ENCODE measurements at regions not wholly inside any gene's neighbourhood (a gene's known extent, or its start where the extent isn't known, plus 50 kb on each side); places are given as distances from the start of the nearest gene placed in this dataset.

DNA sequence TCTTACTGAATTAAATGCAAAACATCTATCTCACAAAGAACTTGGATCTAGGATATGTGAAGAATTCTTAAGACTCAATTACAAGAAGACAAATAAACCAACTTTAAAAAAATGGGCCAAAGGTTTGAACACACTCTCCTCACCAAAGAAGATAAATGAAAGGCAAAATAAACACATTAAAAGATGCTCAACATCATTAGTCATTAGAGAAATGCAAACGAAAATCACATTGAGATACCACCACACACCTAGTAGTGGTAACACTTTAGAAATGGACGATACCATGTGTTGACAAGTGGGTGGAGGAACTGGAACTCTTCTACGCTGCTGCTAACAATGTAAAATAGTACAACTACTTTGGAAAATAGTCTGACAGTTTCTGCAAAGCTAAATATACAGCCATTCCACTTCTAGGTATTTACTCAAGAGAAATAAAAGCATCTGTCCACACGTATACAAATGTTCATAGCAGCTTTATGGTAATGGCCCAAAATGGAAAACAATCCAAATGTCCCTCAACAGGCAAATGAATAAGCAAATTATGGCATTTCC, 194.3 kb downstream of the RHOU start:
- DNase-seq (ENCODE audit: low spot score) (no peak), FAIRE-seq (no peak), ATAC-seq (no peak)
- Histone ChIP-seq H4K20me1 (ENCODE audit: insufficient read depth, low read length) (no peaks in the 10 kb centered on the region), H3K9ac (ENCODE audit: insufficient read depth, low read depth, low read length) (no peak overlapping the region), H3K79me2 (ENCODE audit: insufficient read depth, low read length) (no peaks in the 10 kb centered on the region), H2AFZ (ENCODE audit: low read length) (no peak overlapping the region), H3K27me3 (ENCODE audit: control insufficient read depth in 1 of 2, insufficient read depth in 2 of 2, low read length in 2 of 2) (no peaks in the 10 kb centered on the region), H3K4me2 (ENCODE audit: low read depth, low read length) (no peak overlapping the region), H3K36me3 (replicated peaks in 1 of 2; ENCODE audit: control insufficient read depth in 1 of 2, insufficient read depth in 2 of 2, low read length in 2 of 2) (no peaks in the 10 kb centered on the region), H3K4me3 (replicated peaks in 1 of 3; ENCODE audit: insufficient read depth in 1 of 3, low read depth in 2 of 3, low read length in 3 of 3) (no peak overlapping the region), H3K4me1 (ENCODE audit: insufficient read depth, low read length) (peaks cover 48% of the 10 kb centered on the region), H3K9me3 (ENCODE audit: low read length) (0 out of 2 replicates have a peak, but pooled peaks cover 4% of the 10 kb centered on the region), H3K27ac (ENCODE audit: extremely low read length, insufficient read depth, low read length) (no peak overlapping the region)
- intact Hi-C loops (cut with micrococcal nuclease; ENCODE audit: unreplicated experiment) = no loop called here
- TF ChIP-seq NFYB (CRISPR knock-in tag; IDR thresholded peaks at IDR 0.05) (no peak), ZFAT (CRISPR knock-in tag; conservative IDR thresholded peaks at IDR 0.05) (no peak), JARID2 (CRISPR knock-in tag; IDR thresholded peaks at IDR 0.05; ENCODE audit: insufficient replicate concordance) (no peak), IRX3 (CRISPR knock-in tag; IDR thresholded peaks at IDR 0.05; ENCODE audit: borderline replicate concordance, low read depth) (no peak), PTBP1 (IDR thresholded peaks at IDR 0.05; ENCODE audit: low read depth, low read length, poor library complexity, severe bottlenecking) (no peak)
- TF ChIP-seq, protein P1, sequence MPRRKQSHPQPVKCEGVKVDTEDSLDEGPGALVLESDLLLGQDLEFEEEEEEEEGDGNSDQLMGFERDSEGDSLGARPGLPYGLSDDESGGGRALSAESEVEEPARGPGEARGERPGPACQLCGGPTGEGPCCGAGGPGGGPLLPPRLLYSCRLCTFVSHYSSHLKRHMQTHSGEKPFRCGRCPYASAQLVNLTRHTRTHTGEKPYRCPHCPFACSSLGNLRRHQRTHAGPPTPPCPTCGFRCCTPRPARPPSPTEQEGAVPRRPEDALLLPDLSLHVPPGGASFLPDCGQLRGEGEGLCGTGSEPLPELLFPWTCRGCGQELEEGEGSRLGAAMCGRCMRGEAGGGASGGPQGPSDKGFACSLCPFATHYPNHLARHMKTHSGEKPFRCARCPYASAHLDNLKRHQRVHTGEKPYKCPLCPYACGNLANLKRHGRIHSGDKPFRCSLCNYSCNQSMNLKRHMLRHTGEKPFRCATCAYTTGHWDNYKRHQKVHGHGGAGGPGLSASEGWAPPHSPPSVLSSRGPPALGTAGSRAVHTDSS (CRISPR knock-in tag; conservative IDR thresholded peaks at IDR 0.05) = no peak
- in situ Hi-C loops (cut with HindIII; ENCODE audit: extremely low pct_ligation_motif_present, low pct_unique_long_range_greater_than_20kb) = no loop called here
- BruUV-seq (replicated peaks) = no TSS peak
- ChIA-PET POLR2A (interaction anchor here (1.2 kb wide), 1 partner anchor 26 kb away, joined by 3 read pairs; no protein-coding TSS in a partner anchor), CTCF (ENCODE audit: low intra/inter-chr PET ratio, low total read pairs) (no interaction called here)
- 36% methylated on average over 4 of the region's 4 CpGs for WGBS (ENCODE audit: low lambda C conversion rate)

DNA sequence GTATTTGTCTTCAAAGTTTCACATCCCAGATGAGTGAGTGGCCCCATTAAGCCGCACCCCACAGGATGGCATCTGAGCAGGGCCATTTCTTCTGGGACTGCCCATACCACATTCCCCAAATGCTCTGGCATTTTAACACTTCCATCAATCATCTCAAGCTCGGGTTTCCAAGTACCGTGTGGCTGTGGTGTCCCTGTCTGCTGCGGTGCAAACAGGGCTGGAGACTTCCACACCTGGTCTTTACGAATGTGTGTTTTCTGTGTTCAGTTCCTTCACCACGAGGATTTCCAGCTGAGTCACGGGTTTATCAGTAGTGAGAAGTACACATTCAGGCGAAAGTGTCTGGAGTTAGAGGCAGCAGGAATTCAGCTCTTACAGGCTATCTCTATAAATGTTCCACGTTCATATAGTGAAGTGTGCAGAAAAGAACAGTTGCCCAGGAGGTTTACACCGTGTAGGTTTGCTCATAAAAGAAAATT, 195.2 kb downstream of the RHOU start:
- ATAC-seq = no peak
- in situ Hi-C loops (cut with HindIII; ENCODE audit: extremely low pct_ligation_motif_present, low pct_unique_long_range_greater_than_20kb) = no loop called here

More for the DNA sequence above, 195.2 kb downstream of the RHOU start:
- Histone ChIP-seq H3K36me3 (replicated peaks in 1 of 2; ENCODE audit: control insufficient read depth in 1 of 2, insufficient read depth in 2 of 2, low read length in 2 of 2) (no peaks in the 10 kb centered on the region), H2AFZ (ENCODE audit: low read length) (no peak overlapping the region), H3K27ac (ENCODE audit: extremely low read length, insufficient read depth, low read length) (no peak overlapping the region), H3K9me3 (ENCODE audit: low read length) (0 out of 2 replicates have a peak, but pooled peaks cover 4% of the 10 kb centered on the region), H4K20me1 (ENCODE audit: insufficient read depth, low read length) (no peaks in the 10 kb centered on the region), H3K79me2 (ENCODE audit: insufficient read depth, low read length) (no peaks in the 10 kb centered on the region), H3K9ac (ENCODE audit: insufficient read depth, low read depth, low read length) (no peak overlapping the region), H3K27me3 (ENCODE audit: control insufficient read depth in 1 of 2, insufficient read depth in 2 of 2, low read length in 2 of 2) (no peaks in the 10 kb centered on the region), H3K4me3 (replicated peaks in 1 of 3; ENCODE audit: insufficient read depth in 1 of 3, low read depth in 2 of 3, low read length in 3 of 3) (no peak overlapping the region), H3K4me1 (ENCODE audit: insufficient read depth, low read length) (peaks cover 48% of the 10 kb centered on the region), H3K4me2 (ENCODE audit: low read depth, low read length) (no peak overlapping the region)
- FAIRE-seq = no peak
- intact Hi-C loops (cut with micrococcal nuclease; ENCODE audit: unreplicated experiment) = no loop called here
- 44% methylated on average over 10 of the region's 10 CpGs for WGBS (ENCODE audit: low lambda C conversion rate)
- BruUV-seq (replicated peaks) = no TSS peak
- DNase-seq (ENCODE audit: low spot score) = no peak
- no peak for TF ChIP-seq SRSF4 (IDR thresholded peaks at IDR 0.05; ENCODE audit: low read depth, low read length, poor library complexity, severe bottlenecking)
- TF ChIP-seq, protein P2, sequence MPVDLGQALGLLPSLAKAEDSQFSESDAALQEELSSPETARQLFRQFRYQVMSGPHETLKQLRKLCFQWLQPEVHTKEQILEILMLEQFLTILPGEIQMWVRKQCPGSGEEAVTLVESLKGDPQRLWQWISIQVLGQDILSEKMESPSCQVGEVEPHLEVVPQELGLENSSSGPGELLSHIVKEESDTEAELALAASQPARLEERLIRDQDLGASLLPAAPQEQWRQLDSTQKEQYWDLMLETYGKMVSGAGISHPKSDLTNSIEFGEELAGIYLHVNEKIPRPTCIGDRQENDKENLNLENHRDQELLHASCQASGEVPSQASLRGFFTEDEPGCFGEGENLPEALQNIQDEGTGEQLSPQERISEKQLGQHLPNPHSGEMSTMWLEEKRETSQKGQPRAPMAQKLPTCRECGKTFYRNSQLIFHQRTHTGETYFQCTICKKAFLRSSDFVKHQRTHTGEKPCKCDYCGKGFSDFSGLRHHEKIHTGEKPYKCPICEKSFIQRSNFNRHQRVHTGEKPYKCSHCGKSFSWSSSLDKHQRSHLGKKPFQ (CRISPR knock-in tag; IDR thresholded peaks at IDR 0.05; ENCODE audit: insufficient replicate concordance) = no peak
- TF ChIP-seq, protein P3, sequence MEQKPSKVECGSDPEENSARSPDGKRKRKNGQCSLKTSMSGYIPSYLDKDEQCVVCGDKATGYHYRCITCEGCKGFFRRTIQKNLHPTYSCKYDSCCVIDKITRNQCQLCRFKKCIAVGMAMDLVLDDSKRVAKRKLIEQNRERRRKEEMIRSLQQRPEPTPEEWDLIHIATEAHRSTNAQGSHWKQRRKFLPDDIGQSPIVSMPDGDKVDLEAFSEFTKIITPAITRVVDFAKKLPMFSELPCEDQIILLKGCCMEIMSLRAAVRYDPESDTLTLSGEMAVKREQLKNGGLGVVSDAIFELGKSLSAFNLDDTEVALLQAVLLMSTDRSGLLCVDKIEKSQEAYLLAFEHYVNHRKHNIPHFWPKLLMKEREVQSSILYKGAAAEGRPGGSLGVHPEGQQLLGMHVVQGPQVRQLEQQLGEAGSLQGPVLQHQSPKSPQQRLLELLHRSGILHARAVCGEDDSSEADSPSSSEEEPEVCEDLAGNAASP (CRISPR knock-in tag; IDR thresholded peaks at IDR 0.05; ENCODE audit: borderline replicate concordance) = no peak
- TF ChIP-seq MAFG (CRISPR knock-in tag; IDR thresholded peaks at IDR 0.05) = no peak
- TF ChIP-seq NPAS2 (CRISPR knock-in tag; IDR thresholded peaks at IDR 0.05; ENCODE audit: borderline replicate concordance) = no peak
- TF ChIP-seq THAP11 (CRISPR knock-in tag; IDR thresholded peaks at IDR 0.05) = no peak
- TF ChIP-seq HNRNPUL1 (IDR thresholded peaks at IDR 0.05; ENCODE audit: low read depth, low read length) = no peak
- TF ChIP-seq NFKBIZ (CRISPR knock-in tag; IDR thresholded peaks at IDR 0.05) = no peak
- no peak for TF ChIP-seq ZBTB7B (CRISPR knock-in tag; IDR thresholded peaks at IDR 0.05)
- ChIA-PET CTCF (ENCODE audit: low intra/inter-chr PET ratio, low total read pairs) (no interaction called here), POLR2A (no interaction called here)

Data from HepG2 (cell line).